Astrocyte (in vitro differentiated cells and primary cell): ENCODE measurements at regions not wholly inside any gene's neighbourhood (a gene's known extent, or its start where the extent isn't known, plus 50 kb on each side); places are given as distances from the start of the nearest gene placed in this dataset.

ENCODE experiments used
- DNase-seq: peaks from one replicate; pipeline ENCODE4 v3.0.0-alpha.2; 2010; ENCODE audit warnings: low read depth
- FAIRE-seq: peaks from 2 replicates; lab custom pipeline; 2011; peaks lifted over from hg19 to GRCh38; lab: Jason Lieb, UNC
- H2AFZ ChIP-seq: 2 replicates; pipeline ENCODE4 v1.6.0; 2012; ENCODE audit warnings: low read depth, low read length, inconsistent platforms
- H3K27ac ChIP-seq: 2 replicates; pipeline ENCODE4 v1.5.1; 2011; ENCODE audit warnings: low read depth, low read length, inconsistent platforms
- H3K27me3 ChIP-seq: 2 replicates; pipeline ENCODE4 v1.6.0; 2011; ENCODE audit warnings: low read length, inconsistent platforms; ENCODE audit not compliant: insufficient read depth
- H3K36me3 ChIP-seq: 2 replicates; pipeline ENCODE4 v1.5.1; 2011; ENCODE audit warnings: low read length, inconsistent platforms; ENCODE audit not compliant: insufficient read depth
- H3K4me1 ChIP-seq: 2 replicates; pipeline ENCODE4 v1.5.1; 2011; ENCODE audit warnings: low read length, inconsistent platforms; ENCODE audit not compliant: insufficient read depth
- H3K4me2 ChIP-seq: 2 replicates; pipeline ENCODE4 v1.6.0; 2012; ENCODE audit warnings: low read length, inconsistent platforms
- H3K4me3 ChIP-seq: 2 replicates; pipeline ENCODE4 v1.5.1; 2011; ENCODE audit warnings: low read depth, mild to moderate bottlenecking, low read length, inconsistent platforms; ENCODE audit not compliant: insufficient read depth
- H3K79me2 ChIP-seq: 2 replicates; pipeline ENCODE4 v1.6.0; 2012; ENCODE audit warnings: mild to moderate bottlenecking, low read length, inconsistent platforms; ENCODE audit not compliant: insufficient read depth
- H3K9ac ChIP-seq: 2 replicates; pipeline ENCODE4 v1.6.0; 2012; ENCODE audit warnings: mild to moderate bottlenecking, low read length, inconsistent platforms
- H3K9me3 ChIP-seq: 2 replicates; pipeline ENCODE4 v1.5.1; 2012; ENCODE audit warnings: low read depth, mild to moderate bottlenecking, low read length, inconsistent platforms; ENCODE audit not compliant: insufficient read depth
- H4K20me1 ChIP-seq: 2 replicates; pipeline ENCODE4 v1.6.0; 2012; ENCODE audit warnings: low read length, inconsistent platforms; ENCODE audit not compliant: insufficient read depth
- H3K27ac Mint-ChIP-seq: one replicate; pipeline ENCODE4 v1.8.0; 2021; ENCODE audit warnings: mild to moderate bottlenecking, mixed read lengths; ENCODE audit not compliant: unreplicated experiment
- H3K27me3 Mint-ChIP-seq: one replicate; pipeline ENCODE4 v1.8.0; 2021; ENCODE audit warnings: low read depth, mixed read lengths; ENCODE audit not compliant: unreplicated experiment
- H3K36me3 Mint-ChIP-seq: one replicate; pipeline ENCODE4 v1.8.0; 2021; ENCODE audit warnings: low read depth, mixed read lengths; ENCODE audit not compliant: unreplicated experiment
- H3K4me1 Mint-ChIP-seq: one replicate; pipeline ENCODE4 v1.8.0; 2021; ENCODE audit warnings: low read depth, mixed read lengths; ENCODE audit not compliant: unreplicated experiment
- H3K4me3 Mint-ChIP-seq: one replicate; pipeline ENCODE4 v1.8.0; 2021; ENCODE audit warnings: mild to moderate bottlenecking, moderate library complexity, mixed read lengths; ENCODE audit not compliant: unreplicated experiment
- H3K9me3 Mint-ChIP-seq: one replicate; pipeline ENCODE4 v1.8.0; 2021; ENCODE audit warnings: mild to moderate bottlenecking, mixed read lengths; ENCODE audit not compliant: unreplicated experiment
- CTCF ChIP-seq: IDR thresholded peaks from 2 replicates; pipeline ENCODE4 v1.5.1; 2011; ENCODE audit warnings: low read depth, mild to moderate bottlenecking, inconsistent platforms, low read length, moderate library complexity; ENCODE audit not compliant: insufficient read depth
- EZH2 ChIP-seq: IDR thresholded peaks from 2 replicates; pipeline ENCODE4 v1.6.1; 2012; ENCODE audit warnings: mild to moderate bottlenecking, low read length, inconsistent platforms; ENCODE audit not compliant: insufficient read depth

- H3K79me2 ChIP-seq = no peaks in the 10 kb centered on the region
- H3K4me2 ChIP-seq = no peak overlapping the region
- peaks cover 5% of the 10 kb centered on the region for H3K4me1 Mint-ChIP-seq
- H3K4me3 ChIP-seq = no peak overlapping the region
- no peak overlapping the region for H2AFZ ChIP-seq
- H3K27ac Mint-ChIP-seq = no peak overlapping the region
- peaks cover 4% of the 10 kb centered on the region for H3K9me3 ChIP-seq
- no peaks in the 10 kb centered on the region for H3K36me3 ChIP-seq
- H3K4me1 ChIP-seq = no peaks in the 10 kb centered on the region
- H3K27ac ChIP-seq = no peak overlapping the region
- no peak overlapping the region for H3K4me3 Mint-ChIP-seq
- no peaks in the 10 kb centered on the region for H3K36me3 Mint-ChIP-seq
- TF ChIP-seq EZH2 (no peak), CTCF (no peak)
- H3K27me3 ChIP-seq = no peaks in the 10 kb centered on the region
- no peaks in the 10 kb centered on the region for H4K20me1 ChIP-seq
- no peaks in the 10 kb centered on the region for H3K9me3 Mint-ChIP-seq
- peaks cover 9% of the 10 kb centered on the region for H3K27me3 Mint-ChIP-seq
- no peak for DNase-seq
- no peak overlapping the region for H3K9ac ChIP-seq
- no peak for FAIRE-seq
Measured at GRCh38 chr16:79823639-79824038, 223.1 kb upstream of the MAF start.

GRCh38 chr16:79821911-79822310 lies 221.4 kb upstream of the MAF start:
- H3K27ac Mint-ChIP-seq = no peak overlapping the region
- Histone ChIP-seq H3K36me3 (no peaks in the 10 kb centered on the region), H2AFZ (no peak overlapping the region), H3K4me1 (no peaks in the 10 kb centered on the region), H4K20me1 (no peaks in the 10 kb centered on the region), H3K4me2 (no peak overlapping the region), H3K9me3 (peaks cover 4% of the 10 kb centered on the region), H3K27ac (no peak overlapping the region), H3K9ac (no peak overlapping the region), H3K4me3 (no peak overlapping the region), H3K79me2 (no peaks in the 10 kb centered on the region), H3K27me3 (no peaks in the 10 kb centered on the region)
- H3K4me1 Mint-ChIP-seq = peaks cover 5% of the 10 kb centered on the region
- H3K9me3 Mint-ChIP-seq = no peaks in the 10 kb centered on the region
- no peak for DNase-seq
- no peak for FAIRE-seq
- TF ChIP-seq CTCF = no peak
- no peak for TF ChIP-seq EZH2
- peaks cover 6% of the 10 kb centered on the region for H3K27me3 Mint-ChIP-seq
- no peaks in the 10 kb centered on the region for H3K36me3 Mint-ChIP-seq
- H3K4me3 Mint-ChIP-seq = no peak overlapping the region

GRCh38 chr16:79816081-79816497 lies 215.6 kb upstream of the MAF start:
- no peak overlapping the region for H3K27ac ChIP-seq
- Mint-ChIP-seq H3K27me3 (peaks cover 6% of the 10 kb centered on the region), H3K4me1 (peaks cover 12% of the 10 kb centered on the region), H3K4me3 (no peak overlapping the region), H3K9me3 (peaks cover 6% of the 10 kb centered on the region), H3K27ac (no peak overlapping the region), H3K36me3 (no peaks in the 10 kb centered on the region)
- FAIRE-seq (no peak), DNase-seq (no peak)
- TF ChIP-seq CTCF (no peak), EZH2 (no peak)
- no peak overlapping the region for H2AFZ ChIP-seq
- no peak overlapping the region for H3K9ac ChIP-seq
- H3K4me1 ChIP-seq = no peaks in the 10 kb centered on the region
- H3K27me3 ChIP-seq = no peaks in the 10 kb centered on the region
- H3K79me2 ChIP-seq = no peaks in the 10 kb centered on the region
- no peak overlapping the region for H3K4me2 ChIP-seq
- H3K9me3 ChIP-seq = no peaks in the 10 kb centered on the region
- no peaks in the 10 kb centered on the region for H4K20me1 ChIP-seq
- no peaks in the 10 kb centered on the region for H3K36me3 ChIP-seq
- H3K4me3 ChIP-seq = no peak overlapping the region
